Limb (tissue), 2 donors: ENCODE measurements at regions not wholly inside any gene's neighbourhood (a gene's known extent, or its start where the extent isn't known, plus 50 kb on each side); places are given as distances from the start of the nearest gene placed in this dataset.
"Not testable (repeated sequence)": the region's sequence is repeated elsewhere in the genome, so short reads cannot be mapped to it uniquely, and the experiment has no call there.

Experiments
- DNase-seq, 2 donors: peaks; one replicate each; pipeline ENCODE4 v3.0.0-alpha.2; 2016; ENCODE audit errors: extremely low spot score in 2 of 2

GRCh38 chr2:87537251-87537671, 210.6 kb upstream of the PLGLB2 start:
- DNase-seq = not testable (repeated sequence)

DNA sequence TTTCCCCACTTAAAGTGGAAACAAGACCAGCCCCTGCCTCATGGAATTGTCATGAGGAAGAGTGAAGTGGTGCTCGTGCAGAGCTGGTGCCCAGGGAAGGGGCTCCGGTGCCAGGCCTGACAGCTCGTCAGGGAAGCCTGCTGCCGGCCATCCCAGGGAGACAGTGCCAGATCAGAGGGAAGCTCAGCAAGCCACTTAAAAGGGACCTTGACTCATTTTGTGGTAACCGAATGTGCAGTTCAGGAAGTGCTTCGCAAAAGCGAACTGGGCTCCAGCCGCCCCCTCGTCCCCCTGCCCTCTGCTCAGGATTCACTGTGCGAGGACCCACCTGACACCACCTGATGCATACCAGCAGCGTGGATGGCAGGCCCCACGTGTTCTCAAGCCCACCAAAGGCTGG, 209.6 kb upstream of the PLGLB2 start:
- DNase-seq = not testable (repeated sequence)

DNA sequence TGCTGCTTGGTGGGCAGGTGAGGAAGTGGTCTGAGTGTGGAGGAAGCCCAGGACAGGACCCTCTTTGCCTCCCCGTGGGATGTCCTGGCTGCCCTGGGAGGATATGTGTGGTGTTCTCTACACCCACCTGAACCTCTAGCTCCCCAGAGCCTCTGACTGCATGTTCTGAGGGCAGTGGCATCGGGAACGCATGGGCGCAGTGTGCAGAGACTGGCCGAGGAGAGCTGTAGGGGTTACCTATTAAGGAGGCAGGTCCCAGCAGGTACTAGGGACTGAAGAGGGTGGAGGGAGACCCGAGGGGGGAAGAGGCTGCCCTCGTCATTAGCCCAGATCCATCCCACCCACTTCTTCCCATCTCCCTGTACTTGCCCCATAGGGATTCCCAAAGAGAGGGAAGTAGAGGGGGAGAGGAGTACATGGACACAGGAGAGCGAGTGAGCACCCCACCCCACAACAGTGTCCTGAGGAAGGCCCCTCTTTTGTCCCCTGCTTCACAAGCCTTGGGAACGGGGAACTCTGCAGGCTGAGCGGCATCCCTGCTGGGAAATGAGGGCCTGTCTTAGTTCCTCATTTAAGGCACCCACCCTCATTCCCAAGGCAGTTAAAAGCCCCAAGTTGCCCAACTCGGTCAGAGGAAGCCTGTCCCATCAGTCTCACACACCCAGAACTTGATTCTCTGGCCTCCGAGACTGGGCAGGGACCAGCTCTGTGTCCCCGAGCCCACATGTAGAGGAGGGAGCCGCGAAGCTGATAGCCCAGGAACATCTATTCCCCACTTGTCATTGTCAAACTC, 208.5 kb upstream of the PLGLB2 start:
- not testable (repeated sequence) for DNase-seq

DNA sequence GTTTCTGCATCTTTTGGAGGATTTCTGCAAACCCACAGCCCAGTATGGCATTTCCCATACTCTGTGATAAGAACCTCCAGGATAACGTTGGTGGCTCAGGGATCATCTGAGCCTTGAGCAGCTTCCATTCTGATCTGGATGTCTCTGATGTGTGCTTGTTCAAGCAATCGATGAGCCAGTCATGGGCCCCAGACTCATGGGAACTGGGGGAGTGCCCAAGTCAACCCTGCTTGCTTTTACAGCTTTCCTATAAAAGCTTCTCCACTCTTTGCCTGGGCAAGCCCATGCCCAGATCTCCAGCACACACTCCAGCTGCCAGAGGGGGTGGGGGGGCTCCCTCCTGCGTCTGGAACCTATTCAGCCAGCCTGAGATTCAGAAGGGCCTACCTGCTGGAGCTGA, 207.6 kb upstream of the PLGLB2 start:
- DNase-seq = not testable (repeated sequence)

DNA sequence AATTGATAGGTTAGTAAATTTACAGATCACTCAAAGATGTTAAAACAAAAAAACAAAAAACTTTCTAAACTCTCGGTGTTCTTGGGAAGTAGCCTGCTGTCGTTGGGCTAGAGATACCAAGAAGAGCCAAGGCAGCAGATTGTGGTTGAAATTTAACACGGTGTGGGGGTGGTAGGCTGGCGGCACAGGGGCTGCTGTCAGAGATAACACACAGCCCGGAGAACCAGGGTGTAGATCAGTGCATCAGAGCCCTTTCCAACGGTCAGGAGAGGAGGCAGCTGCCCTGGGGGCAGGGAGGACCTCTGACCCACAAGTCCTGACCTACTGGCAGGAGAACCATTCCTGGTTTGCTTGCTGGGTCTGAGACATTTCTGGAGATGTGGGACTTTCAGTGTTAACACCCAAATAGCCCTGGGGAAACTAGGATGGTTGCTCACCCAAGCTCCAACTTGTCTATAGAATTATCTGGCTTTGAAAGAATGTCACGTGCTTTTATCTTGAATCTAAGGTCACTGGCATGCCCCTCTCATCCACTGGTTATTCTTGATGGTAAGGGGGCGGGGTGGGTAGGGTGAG, 205.2 kb upstream of the PLGLB2 start:
- not testable (repeated sequence) for DNase-seq

DNA sequence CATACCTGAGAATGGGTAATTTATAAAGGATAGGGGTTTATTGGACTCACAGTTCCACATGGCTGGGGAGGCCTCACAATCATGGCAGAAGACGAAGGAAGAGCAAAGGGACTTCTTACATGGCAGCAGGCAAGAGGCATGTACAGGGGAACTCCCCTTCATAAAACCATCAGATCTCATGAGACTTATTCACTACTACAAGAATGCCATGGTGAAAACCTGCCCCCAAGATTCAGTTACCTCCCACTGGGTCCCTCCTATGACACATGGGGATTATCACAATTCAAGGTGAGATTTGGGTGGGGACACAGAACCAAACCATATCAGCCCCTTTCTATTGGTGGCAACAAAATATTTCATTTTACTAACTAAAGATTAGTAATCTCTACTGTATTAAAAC, 204.1 kb upstream of the PLGLB2 start:
- DNase-seq = not testable (repeated sequence)

DNA sequence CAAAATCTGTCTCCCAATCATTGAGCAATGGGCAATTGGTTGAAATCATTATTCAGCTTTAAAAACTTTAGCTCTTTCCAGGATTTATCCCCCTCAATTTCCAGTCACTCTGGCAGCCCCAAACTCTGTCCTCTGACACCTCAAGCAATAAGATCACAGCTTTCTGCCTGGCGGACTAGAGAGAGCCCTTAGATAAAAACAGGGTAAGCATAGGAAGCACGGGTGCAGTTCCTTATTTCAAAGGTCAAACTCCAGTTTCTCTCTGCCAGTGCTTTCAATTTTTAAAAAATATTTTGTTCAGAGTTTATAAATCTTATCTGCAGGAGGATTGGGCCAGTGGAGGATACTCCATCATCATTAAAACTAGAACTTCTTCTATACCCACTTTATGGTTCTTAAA, 200.8 kb upstream of the PLGLB2 start:
- DNase-seq = not testable (repeated sequence)

- not testable (repeated sequence) for DNase-seq
These were observed 199.9 kb upstream of the PLGLB2 start for GRCh38 chr2:87547966-87548365.

GRCh38 chr2:87548681-87549536, 199.0 kb upstream of the PLGLB2 start:
- DNase-seq = not testable (repeated sequence)

- DNase-seq = not testable (repeated sequence)
These were observed 198.2 kb upstream of the PLGLB2 start for GRCh38 chr2:87549561-87550202.

- not testable (repeated sequence) for DNase-seq
These were observed 193.2 kb upstream of the PLGLB2 start for GRCh38 chr2:87554678-87555077.

- DNase-seq = not testable (repeated sequence)
These were observed 192.8 kb upstream of the PLGLB2 start for GRCh38 chr2:87555082-87555481.

DNA sequence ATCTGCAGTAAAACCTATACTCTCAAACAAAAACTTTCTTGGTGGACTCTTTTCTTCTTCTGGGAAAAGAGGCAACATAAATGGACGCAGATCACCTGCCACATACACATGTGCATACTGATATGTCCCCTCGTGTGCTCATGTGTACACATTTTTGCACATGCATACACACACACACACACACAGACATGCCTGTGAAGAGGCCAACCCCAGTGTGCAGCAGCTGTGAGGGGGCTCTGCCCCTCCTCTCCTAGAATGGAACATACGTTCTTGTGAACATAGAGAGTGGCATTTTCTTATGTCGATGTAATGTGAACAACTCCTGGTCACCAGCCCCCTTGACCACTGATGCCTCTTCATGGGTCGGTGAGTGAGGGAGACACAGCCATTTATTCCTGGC, 188.9 kb upstream of the PLGLB2 start:
- not testable (repeated sequence) for DNase-seq

- not testable (repeated sequence) for DNase-seq
These were observed 188.2 kb upstream of the PLGLB2 start for GRCh38 chr2:87559735-87560134.

DNA sequence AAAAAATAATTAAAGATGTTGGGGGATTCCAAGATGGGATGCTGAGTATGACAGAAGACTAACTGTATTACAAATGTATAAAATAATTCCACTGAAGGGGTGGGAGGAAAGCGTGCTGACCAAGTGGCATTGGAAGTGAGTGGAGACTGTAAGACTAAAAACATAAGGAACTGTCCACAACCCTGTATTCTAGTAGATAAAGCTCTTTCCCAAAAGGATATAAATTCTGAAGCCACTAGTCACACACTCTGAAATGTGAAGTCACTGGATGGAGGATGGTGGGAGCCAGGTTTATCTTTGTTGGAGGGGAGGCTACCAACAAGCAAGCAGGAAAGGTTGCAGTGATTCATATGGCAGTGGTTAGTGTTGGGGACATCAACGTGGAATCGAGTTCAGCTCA, 182.8 kb upstream of the PLGLB2 start:
- DNase-seq = not testable (repeated sequence)

DNA sequence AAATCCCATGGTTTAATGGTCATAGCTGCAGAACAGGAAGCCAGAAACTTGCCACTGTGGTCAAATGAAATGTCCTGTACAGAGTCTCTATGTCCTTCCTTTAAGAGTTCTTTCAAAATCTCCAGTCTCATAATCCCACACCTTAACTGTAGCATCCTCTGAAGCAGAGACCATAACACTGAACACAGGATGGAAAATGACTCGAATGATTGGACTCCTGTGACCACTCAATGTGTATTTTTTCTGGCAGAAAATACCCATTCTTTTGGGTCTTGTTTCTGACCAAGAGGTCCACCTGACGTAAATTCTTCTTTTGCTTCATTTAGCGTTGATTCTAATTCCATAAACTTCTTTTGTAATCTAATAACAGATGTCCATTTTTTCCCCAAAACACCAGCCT, 181.4 kb upstream of the PLGLB2 start:
- DNase-seq = not testable (repeated sequence)

DNA sequence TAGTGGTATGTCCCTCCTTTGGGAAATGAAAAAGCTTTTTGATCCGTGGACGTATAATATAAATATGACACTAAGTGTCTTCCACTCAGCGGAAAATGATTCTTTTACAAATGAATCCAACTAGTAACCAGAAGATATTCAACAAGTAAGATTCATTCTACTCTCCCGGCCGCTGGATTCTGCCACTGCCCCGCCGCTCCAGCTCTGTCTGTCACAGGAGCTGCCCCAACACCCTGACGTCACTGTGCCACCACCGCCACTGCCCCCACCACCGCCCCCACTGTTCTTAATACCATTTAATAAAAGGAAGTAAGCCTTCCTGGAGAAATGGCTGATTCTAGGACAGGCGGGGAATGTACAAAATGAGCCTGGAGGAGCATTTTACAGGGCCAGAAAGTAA, 180.8 kb upstream of the PLGLB2 start:
- not testable (repeated sequence) for DNase-seq

- DNase-seq = not testable (repeated sequence)
These were observed 180.0 kb upstream of the PLGLB2 start for GRCh38 chr2:87567912-87568311.

DNA sequence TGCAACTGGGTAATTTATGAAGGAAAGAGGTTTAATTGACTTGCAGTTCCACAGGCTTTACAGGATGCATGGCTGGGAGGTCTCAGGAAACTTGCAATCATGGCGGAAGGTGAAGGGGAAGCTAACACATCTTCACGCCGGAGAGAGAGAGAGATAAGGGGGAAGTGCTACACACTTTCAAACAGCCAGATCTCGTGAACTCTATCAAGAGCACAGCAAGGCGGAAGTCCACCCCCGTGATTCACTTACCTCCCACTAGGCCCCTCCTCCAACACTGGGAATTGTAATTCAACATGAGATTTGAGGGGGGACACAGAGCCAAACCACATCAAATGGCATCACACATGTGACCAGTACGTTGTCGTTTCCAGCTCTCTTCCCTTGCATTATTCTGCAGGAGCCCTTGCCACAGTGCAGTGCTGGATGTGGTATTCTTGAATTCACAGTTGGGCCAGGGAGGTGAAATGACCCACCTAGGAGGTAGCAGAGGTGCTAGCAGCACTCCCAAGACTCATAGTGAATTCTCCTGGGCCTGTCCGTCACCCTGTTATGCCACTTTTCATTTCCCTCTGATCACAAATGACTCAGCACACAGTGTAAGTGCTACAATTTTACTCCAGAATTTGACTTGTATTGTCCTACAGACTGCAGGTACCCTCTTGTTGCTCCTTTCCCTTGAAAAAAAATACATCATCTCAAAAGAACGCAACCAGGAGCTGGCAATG, 179.2 kb upstream of the PLGLB2 start:
- DNase-seq = not testable (repeated sequence)

DNA sequence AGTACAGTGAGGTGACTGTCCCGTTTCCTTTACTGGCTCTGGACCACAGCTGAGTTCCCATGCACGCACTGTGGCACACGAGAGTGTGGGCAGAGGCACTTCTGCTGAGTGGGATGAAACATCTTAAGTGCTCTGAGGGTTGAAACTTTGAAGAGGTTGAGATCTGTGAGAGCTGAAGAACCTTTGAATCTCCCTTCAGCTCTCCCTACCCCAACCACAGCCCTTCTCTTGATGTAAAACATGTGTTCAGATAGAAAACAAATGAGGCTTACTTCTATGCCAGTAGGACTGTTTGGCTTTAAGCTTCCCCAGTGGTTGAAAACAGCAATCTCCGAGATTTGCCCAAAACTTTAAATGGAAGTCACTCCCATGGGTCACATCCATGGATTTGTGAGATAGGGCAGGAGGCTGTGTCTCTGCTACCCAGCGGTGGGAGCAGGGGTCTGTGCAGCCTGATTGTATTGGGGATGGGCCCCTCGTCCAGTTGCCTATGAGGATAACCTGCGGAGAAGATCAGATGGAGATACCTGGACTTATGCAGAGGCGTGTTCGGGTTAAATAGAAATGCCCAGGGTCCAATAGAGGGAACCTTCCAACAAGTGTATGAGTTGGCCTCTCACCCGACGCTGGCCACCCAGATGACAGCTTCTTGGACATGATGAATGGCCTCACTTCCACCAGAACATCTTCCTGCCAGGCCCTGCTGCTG, 178.0 kb upstream of the PLGLB2 start:
- DNase-seq = not testable (repeated sequence)
